Neural progenitor cell (in vitro differentiated cells): ENCODE measurements at regions not wholly inside any gene's neighbourhood (a gene's known extent, or its start where the extent isn't known, plus 50 kb on each side); places are given as distances from the start of the nearest gene placed in this dataset.

Experiments
- DNase-seq: peaks from one replicate; pipeline ENCODE4 v3.0.0-alpha.2; 2016; ENCODE audit warnings: low spot score
- H2AFZ ChIP-seq: fragments of 200-600 bp; sonication (generic); replicated peaks from 2 replicates; pipeline ENCODE4 v1.6.1; 2016; ENCODE audit warnings: antibody characterized with exemption
- H3F3A ChIP-seq: fragments of 200-600 bp; sonication (generic); 2 replicates; pipeline ENCODE4 v1.6.1; 2016; ENCODE audit warnings: antibody characterized with exemption, low read depth
- H3K27ac ChIP-seq: fragments of 200-600 bp; sonication (generic); 2 replicates; pipeline ENCODE4 v1.5.1; 2016; ENCODE audit warnings: mild to moderate bottlenecking
- H3K27me3 ChIP-seq: fragments of 200-600 bp; sonication (generic); 2 replicates; pipeline ENCODE4 v1.6.1; 2016; ENCODE audit warnings: mild to moderate bottlenecking, moderate library complexity
- H3K36me3 ChIP-seq: fragments of 200-600 bp; sonication (generic); 2 replicates; pipeline ENCODE4 v1.5.1; 2016
- H3K4me1 ChIP-seq: fragments of 200-600 bp; sonication (generic); 2 replicates; pipeline ENCODE4 v1.6.1; 2016; ENCODE audit warnings: mixed run types
- H3K4me2 ChIP-seq: fragments of 200-600 bp; sonication (generic); 2 replicates; pipeline ENCODE4 v1.6.1; 2016
- H3K4me3 ChIP-seq: fragments of 200-600 bp; sonication (generic); 2 replicates; pipeline ENCODE4 v1.5.1; 2016
- H3K79me2 ChIP-seq: fragments of 200-600 bp; sonication (generic); 2 replicates; pipeline ENCODE4 v1.6.1; 2016; ENCODE audit warnings: low read depth
- H3K9ac ChIP-seq: fragments of 200-600 bp; sonication (generic); 2 replicates; pipeline ENCODE4 v1.6.1; 2016
- H3K9me3 ChIP-seq: fragments of 200-600 bp; sonication (generic); 2 replicates; pipeline ENCODE4 v1.5.1; 2016; ENCODE audit warnings: low read depth
- H4K20me1 ChIP-seq: fragments of 200-600 bp; sonication (generic); 2 replicates; pipeline ENCODE4 v1.6.1; 2016; ENCODE audit warnings: low read depth
- H3K27ac Mint-ChIP-seq: 3 replicates; pipeline ENCODE4 v1.8.0; 2021; ENCODE audit warnings: mixed read lengths
- H3K27me3 Mint-ChIP-seq: 2 replicates; pipeline ENCODE4 v1.8.0; 2022; ENCODE audit warnings: low read depth, mild to moderate bottlenecking, inconsistent platforms, moderate library complexity, mixed read lengths; ENCODE audit not compliant: insufficient read depth
- H3K36me3 Mint-ChIP-seq: 3 replicates; pipeline ENCODE4 v1.8.0; 2021; ENCODE audit warnings: mixed read lengths
- H3K4me1 Mint-ChIP-seq: 3 replicates; pipeline ENCODE4 v1.8.0; 2021; ENCODE audit warnings: mixed read lengths
- H3K4me3 Mint-ChIP-seq: 3 replicates; pipeline ENCODE4 v1.8.0; 2021; ENCODE audit warnings: mild to moderate bottlenecking, moderate library complexity, mixed read lengths
- H3K9me3 Mint-ChIP-seq: 3 replicates; pipeline ENCODE4 v1.8.0; 2020; ENCODE audit warnings: mixed read lengths
- CTCF ChIP-seq: fragments of 200-600 bp; sonication (generic); IDR thresholded peaks from 2 replicates; pipeline ENCODE4 v1.5.1; 2017; ENCODE audit warnings: antibody characterized with exemption, mild to moderate bottlenecking
- EZH2 ChIP-seq: fragments of 200-600 bp; sonication (generic); IDR thresholded peaks from 2 replicates; pipeline ENCODE4 v1.6.1; 2017; ENCODE audit warnings: antibody characterized with exemption, mild to moderate bottlenecking, moderate library complexity
- EZH2phosphoT487 ChIP-seq: fragments of 200-600 bp; sonication (generic); IDR thresholded peaks from 2 replicates; pipeline ENCODE4 v1.6.1; 2017; ENCODE audit warnings: antibody characterized with exemption

GRCh38 chr18:6607343-6607742 is 122.2 kb upstream of the ARHGAP28 start:
- Mint-ChIP-seq H3K4me3 (no peak overlapping the region), H3K36me3 (no peaks in the 10 kb centered on the region), H3K27me3 (peaks cover 2% of the 10 kb centered on the region), H3K27ac (no peak overlapping the region), H3K9me3 (peaks cover 5% of the 10 kb centered on the region), H3K4me1 (peaks cover 18% of the 10 kb centered on the region)
- no peak for TF ChIP-seq EZH2phosphoT487
- TF ChIP-seq EZH2 = no peak
- no peak for TF ChIP-seq CTCF
- Histone ChIP-seq H3K9me3 (no peaks in the 10 kb centered on the region), H3K4me3 (no peak overlapping the region), H3K27me3 (no peaks in the 10 kb centered on the region), H3K27ac (no peak overlapping the region), H3K4me2 (peak overlapping the region; percentile 55), H3F3A (peaks cover 5% of the 10 kb centered on the region), H2AFZ (no peak overlapping the region), H3K4me1 (peaks cover 23% of the 10 kb centered on the region), H3K79me2 (no peaks in the 10 kb centered on the region), H4K20me1 (no peaks in the 10 kb centered on the region), H3K36me3 (no peaks in the 10 kb centered on the region), H3K9ac (no peak overlapping the region)
- no peak for DNase-seq

- H3K9me3 Mint-ChIP-seq = peaks cover 18% of the 10 kb centered on the region
- Histone ChIP-seq H2AFZ (no peak overlapping the region), H4K20me1 (no peaks in the 10 kb centered on the region), H3K79me2 (no peaks in the 10 kb centered on the region), H3K36me3 (no peaks in the 10 kb centered on the region), H3K4me2 (no peak overlapping the region), H3K4me3 (no peak overlapping the region), H3K27me3 (no peaks in the 10 kb centered on the region), H3K9ac (no peak overlapping the region), H3F3A (peaks cover 5% of the 10 kb centered on the region), H3K9me3 (no peaks in the 10 kb centered on the region), H3K27ac (no peak overlapping the region), H3K4me1 (peaks cover 23% of the 10 kb centered on the region)
- H3K27ac Mint-ChIP-seq = no peak overlapping the region
- H3K27me3 Mint-ChIP-seq = no peaks in the 10 kb centered on the region
- peaks cover 2% of the 10 kb centered on the region for H3K36me3 Mint-ChIP-seq
- no peak overlapping the region for H3K4me3 Mint-ChIP-seq
- peak; percentile 15 for DNase-seq
- TF ChIP-seq EZH2 (no peak), EZH2phosphoT487 (no peak)
- peaks cover 21% of the 10 kb centered on the region for H3K4me1 Mint-ChIP-seq
These were observed 119.8 kb upstream of the ARHGAP28 start for GRCh38 chr18:6609666-6610264.

GRCh38 chr18:6610466-6610865 is 119.0 kb upstream of the ARHGAP28 start:
- peaks cover 2% of the 10 kb centered on the region for H3K36me3 Mint-ChIP-seq

More at GRCh38 chr18:6610466-6610865, 119.0 kb upstream of the ARHGAP28 start:
- DNase-seq = no peak
- no peaks in the 10 kb centered on the region for H4K20me1 ChIP-seq
- TF ChIP-seq EZH2phosphoT487 (no peak), CTCF (no peak), EZH2 (no peak)
- H3K9ac ChIP-seq = no peak overlapping the region
- H3K27ac ChIP-seq = no peak overlapping the region
- no peaks in the 10 kb centered on the region for H3K27me3 ChIP-seq
- H2AFZ ChIP-seq = no peak overlapping the region
- H3K9me3 ChIP-seq = no peaks in the 10 kb centered on the region
- no peaks in the 10 kb centered on the region for H3K36me3 ChIP-seq
- H3K4me3 ChIP-seq = no peak overlapping the region
- peaks cover 19% of the 10 kb centered on the region for H3K9me3 Mint-ChIP-seq
- H3K4me1 Mint-ChIP-seq = peaks cover 21% of the 10 kb centered on the region
- H3K4me3 Mint-ChIP-seq = no peak overlapping the region
- H3K4me2 ChIP-seq = no peak overlapping the region
- no peaks in the 10 kb centered on the region for H3K27me3 Mint-ChIP-seq
- no peaks in the 10 kb centered on the region for H3K79me2 ChIP-seq
- H3K4me1 ChIP-seq = peaks cover 23% of the 10 kb centered on the region
- peaks cover 5% of the 10 kb centered on the region for H3F3A ChIP-seq
- H3K27ac Mint-ChIP-seq = no peak overlapping the region
